ENCODE measurements at regions not wholly inside any gene's neighbourhood (a gene's known extent, or its start where the extent isn't known, plus 50 kb on each side); places are given as distances from the start of the nearest gene placed in this dataset.

DNA sequence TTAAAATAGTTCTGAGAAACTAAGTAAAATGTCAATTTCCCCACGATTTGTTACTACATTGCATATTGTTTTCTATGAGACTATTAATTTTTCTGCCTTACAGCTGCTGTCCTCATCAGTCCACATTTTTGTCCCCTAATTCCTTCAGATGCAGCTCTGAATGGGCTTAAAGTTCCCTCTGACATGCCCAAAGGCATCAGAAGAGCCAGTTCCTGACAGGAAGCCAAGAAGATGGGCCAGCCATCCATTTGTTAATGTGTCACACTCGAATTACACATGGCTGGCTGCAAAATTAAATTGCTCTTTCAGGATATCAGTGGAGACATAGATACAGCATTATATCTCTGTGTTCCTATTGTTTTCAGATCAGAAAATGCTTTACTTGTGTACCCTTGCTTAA is 1223.0 kb downstream of the EPHA7 start:
- Histone ChIP-seq H3K9ac (ENCODE audit: low read length) (no peak overlapping the region), H3K36me3 (replicated peaks; ENCODE audit: insufficient read depth, low read length) (no peaks in the 10 kb centered on the region), H3K9me3 (replicated peaks; ENCODE audit: insufficient read depth, low read length) (no peaks in the 10 kb centered on the region), H3K4me1 (ENCODE audit: low read length) (no peaks in the 10 kb centered on the region), H3K4me3 (ENCODE audit: low read length) (no peak overlapping the region), H3K27me3 (replicated peaks; ENCODE audit: insufficient read depth, low read length) (no peaks in the 10 kb centered on the region), H3K4me2 (ENCODE audit: low read depth, low read length) (no peak overlapping the region), H3F3A (ENCODE audit: insufficient read depth, low read length) (no peaks in the 10 kb centered on the region), H3K79me2 (ENCODE audit: low read length) (no peaks in the 10 kb centered on the region), H3K27ac (ENCODE audit: low read length) (no peak overlapping the region), H3K9me2 (replicated peaks; ENCODE audit: insufficient read depth, low read length) (no peaks in the 10 kb centered on the region), H4K20me1 (ENCODE audit: insufficient read depth, low read length) (no peaks in the 10 kb centered on the region), H2AFZ (ENCODE audit: low read length) (no peak overlapping the region)
- TF ChIP-seq, protein P1, sequence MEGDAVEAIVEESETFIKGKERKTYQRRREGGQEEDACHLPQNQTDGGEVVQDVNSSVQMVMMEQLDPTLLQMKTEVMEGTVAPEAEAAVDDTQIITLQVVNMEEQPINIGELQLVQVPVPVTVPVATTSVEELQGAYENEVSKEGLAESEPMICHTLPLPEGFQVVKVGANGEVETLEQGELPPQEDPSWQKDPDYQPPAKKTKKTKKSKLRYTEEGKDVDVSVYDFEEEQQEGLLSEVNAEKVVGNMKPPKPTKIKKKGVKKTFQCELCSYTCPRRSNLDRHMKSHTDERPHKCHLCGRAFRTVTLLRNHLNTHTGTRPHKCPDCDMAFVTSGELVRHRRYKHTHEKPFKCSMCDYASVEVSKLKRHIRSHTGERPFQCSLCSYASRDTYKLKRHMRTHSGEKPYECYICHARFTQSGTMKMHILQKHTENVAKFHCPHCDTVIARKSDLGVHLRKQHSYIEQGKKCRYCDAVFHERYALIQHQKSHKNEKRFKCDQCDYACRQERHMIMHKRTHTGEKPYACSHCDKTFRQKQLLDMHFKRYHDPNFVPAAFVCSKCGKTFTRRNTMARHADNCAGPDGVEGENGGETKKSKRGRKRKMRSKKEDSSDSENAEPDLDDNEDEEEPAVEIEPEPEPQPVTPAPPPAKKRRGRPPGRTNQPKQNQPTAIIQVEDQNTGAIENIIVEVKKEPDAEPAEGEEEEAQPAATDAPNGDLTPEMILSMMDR (IDR thresholded peaks at IDR 0.05; ENCODE audit: low read length) = no peak
- TF ChIP-seq EZH2 (optimal IDR thresholded peaks at IDR 0.05; ENCODE audit: low read depth, low read length) = no peak
- no peak for TF ChIP-seq EZH2phosphoT487 (IDR thresholded peaks at IDR 0.05; ENCODE audit: low read length)
- DNase-seq = no peak

DNA sequence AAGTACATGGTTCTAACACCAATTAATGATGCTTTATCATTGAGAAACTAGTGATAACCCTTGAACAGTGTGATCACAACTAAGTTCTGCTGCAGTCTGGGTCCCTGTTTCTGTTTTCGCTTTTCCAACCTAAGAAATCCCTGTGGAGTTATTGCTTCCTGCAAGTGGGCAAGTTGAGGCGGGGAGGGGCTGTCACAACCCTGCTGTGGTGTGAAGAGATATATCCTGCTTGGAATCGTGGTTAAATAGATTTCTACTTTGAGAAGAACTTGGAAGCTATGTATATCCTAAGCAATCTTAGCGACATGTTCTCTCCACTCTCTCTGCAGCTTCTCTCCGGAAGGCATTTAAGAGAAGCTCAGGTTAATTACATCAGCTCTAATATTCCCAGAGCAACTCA is 1223.6 kb downstream of the EPHA7 start:
- Histone ChIP-seq H3K4me3 (ENCODE audit: low read length) (no peak overlapping the region), H3F3A (ENCODE audit: insufficient read depth, low read length) (no peaks in the 10 kb centered on the region), H3K36me3 (replicated peaks; ENCODE audit: insufficient read depth, low read length) (no peaks in the 10 kb centered on the region), H3K9me3 (replicated peaks; ENCODE audit: insufficient read depth, low read length) (no peaks in the 10 kb centered on the region), H3K27ac (ENCODE audit: low read length) (no peak overlapping the region), H4K20me1 (ENCODE audit: insufficient read depth, low read length) (no peaks in the 10 kb centered on the region), H3K9ac (ENCODE audit: low read length) (no peak overlapping the region), H2AFZ (ENCODE audit: low read length) (no peak overlapping the region), H3K4me1 (ENCODE audit: low read length) (no peaks in the 10 kb centered on the region), H3K27me3 (replicated peaks; ENCODE audit: insufficient read depth, low read length) (no peaks in the 10 kb centered on the region), H3K79me2 (ENCODE audit: low read length) (no peaks in the 10 kb centered on the region), H3K9me2 (replicated peaks; ENCODE audit: insufficient read depth, low read length) (no peaks in the 10 kb centered on the region), H3K4me2 (ENCODE audit: low read depth, low read length) (no peak overlapping the region)
- DNase-seq = no peak
- TF ChIP-seq, protein P1 (IDR thresholded peaks at IDR 0.05; ENCODE audit: low read length) = no peak
- TF ChIP-seq EZH2 (optimal IDR thresholded peaks at IDR 0.05; ENCODE audit: low read depth, low read length) = no peak
- no peak for TF ChIP-seq EZH2phosphoT487 (IDR thresholded peaks at IDR 0.05; ENCODE audit: low read length)

DNA sequence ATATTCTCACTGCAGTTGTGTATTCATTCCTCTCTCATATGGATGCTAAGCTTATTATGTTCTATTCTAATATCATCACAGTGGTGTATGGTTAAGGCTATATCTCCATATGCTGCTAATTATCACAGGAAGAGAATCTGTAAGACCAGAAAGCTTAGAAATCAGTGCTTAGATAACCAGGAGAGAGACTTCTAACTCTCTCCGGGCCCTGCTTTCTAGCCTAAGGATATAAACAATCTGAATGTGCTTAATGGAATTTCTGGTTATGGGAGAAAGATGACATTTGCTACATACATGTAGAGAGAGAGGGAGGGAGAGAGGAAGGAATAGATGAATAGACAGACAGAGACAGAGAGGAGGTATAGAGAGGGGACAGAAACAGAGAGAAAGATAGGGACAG is 1231.3 kb downstream of the EPHA7 start:
- Histone ChIP-seq H3K36me3 (replicated peaks; ENCODE audit: insufficient read depth, low read length) (no peaks in the 10 kb centered on the region), H3K4me3 (ENCODE audit: low read length) (no peak overlapping the region), H3F3A (ENCODE audit: insufficient read depth, low read length) (no peaks in the 10 kb centered on the region), H3K9me3 (replicated peaks; ENCODE audit: insufficient read depth, low read length) (no peaks in the 10 kb centered on the region), H3K79me2 (ENCODE audit: low read length) (no peaks in the 10 kb centered on the region), H2AFZ (ENCODE audit: low read length) (no peak overlapping the region), H3K27ac (ENCODE audit: low read length) (no peak overlapping the region), H3K9me2 (replicated peaks; ENCODE audit: insufficient read depth, low read length) (no peaks in the 10 kb centered on the region), H3K4me1 (ENCODE audit: low read length) (no peaks in the 10 kb centered on the region), H3K27me3 (replicated peaks; ENCODE audit: insufficient read depth, low read length) (no peaks in the 10 kb centered on the region), H3K4me2 (ENCODE audit: low read depth, low read length) (no peak overlapping the region), H4K20me1 (ENCODE audit: insufficient read depth, low read length) (no peaks in the 10 kb centered on the region), H3K9ac (ENCODE audit: low read length) (no peak overlapping the region)
- DNase-seq = no peak
- TF ChIP-seq, protein P1 (IDR thresholded peaks at IDR 0.05; ENCODE audit: low read length) = no peak

DNA sequence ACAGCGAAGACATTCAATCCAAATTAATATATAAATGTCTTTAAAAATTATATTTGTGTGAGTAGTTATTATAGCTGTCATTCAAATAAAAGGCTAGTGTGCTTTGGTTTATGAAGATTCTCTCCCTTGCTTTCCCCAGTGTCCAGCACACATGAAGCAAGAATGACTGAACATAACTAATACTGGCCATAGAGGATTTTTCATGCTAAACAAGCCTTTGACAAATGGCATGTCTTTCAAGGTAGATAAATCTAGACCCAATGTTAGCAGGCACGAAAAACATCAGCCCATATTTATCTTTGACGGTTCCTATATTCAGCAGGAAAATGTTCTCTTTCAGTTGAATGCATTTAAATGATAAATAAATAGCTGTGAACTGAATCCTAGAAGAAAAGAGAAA is 1234.4 kb downstream of the EPHA7 start:
- Histone ChIP-seq H3K4me3 (ENCODE audit: low read length) (no peak overlapping the region), H3F3A (ENCODE audit: insufficient read depth, low read length) (no peaks in the 10 kb centered on the region), H3K27me3 (replicated peaks; ENCODE audit: insufficient read depth, low read length) (no peaks in the 10 kb centered on the region), H3K4me1 (ENCODE audit: low read length) (no peaks in the 10 kb centered on the region), H4K20me1 (ENCODE audit: insufficient read depth, low read length) (no peaks in the 10 kb centered on the region), H3K4me2 (ENCODE audit: low read depth, low read length) (no peak overlapping the region), H2AFZ (ENCODE audit: low read length) (no peak overlapping the region), H3K9me3 (replicated peaks; ENCODE audit: insufficient read depth, low read length) (no peaks in the 10 kb centered on the region), H3K79me2 (ENCODE audit: low read length) (no peaks in the 10 kb centered on the region), H3K9ac (ENCODE audit: low read length) (no peak overlapping the region), H3K36me3 (replicated peaks; ENCODE audit: insufficient read depth, low read length) (no peaks in the 10 kb centered on the region), H3K27ac (ENCODE audit: low read length) (no peak overlapping the region), H3K9me2 (replicated peaks; ENCODE audit: insufficient read depth, low read length) (no peaks in the 10 kb centered on the region)
- TF ChIP-seq, protein P1 (IDR thresholded peaks at IDR 0.05; ENCODE audit: low read length) = no peak
- TF ChIP-seq EZH2 (optimal IDR thresholded peaks at IDR 0.05; ENCODE audit: low read depth, low read length) (no peak), EZH2phosphoT487 (IDR thresholded peaks at IDR 0.05; ENCODE audit: low read length) (no peak)
- DNase-seq = no peak

Measured in MM.1S (cell line).